ENCODE measurements at regions not wholly inside any gene's neighbourhood (a gene's known extent, or its start where the extent isn't known, plus 50 kb on each side); places are given as distances from the start of the nearest gene placed in this dataset.

- H3K4me3 ChIP-seq (ENCODE audit: low read depth, low read length), result no peak overlapping the region
- DNase-seq (ENCODE audit: low read depth), result no peak
- no peak for TF ChIP-seq CTCF (conservative IDR thresholded peaks at IDR 0.05; ENCODE audit: low read depth, low read length)
Measured at GRCh38 chr6:48206091-48206490, 95.1 kb upstream of the PTCHD4 start.

- peak; percentile 22 for DNase-seq (ENCODE audit: low read depth)
- no peak overlapping the region for H3K4me3 ChIP-seq (ENCODE audit: low read depth, low read length)
- no peak for TF ChIP-seq CTCF (conservative IDR thresholded peaks at IDR 0.05; ENCODE audit: low read depth, low read length)
Measured at GRCh38 chr6:48200869-48201390, 89.9 kb upstream of the PTCHD4 start.

GRCh38 chr6:48199499-48199898 lies 88.5 kb upstream of the PTCHD4 start:
- H3K4me3 ChIP-seq (ENCODE audit: low read depth, low read length), result no peak overlapping the region
- no peak for DNase-seq (ENCODE audit: low read depth)
- TF ChIP-seq CTCF (conservative IDR thresholded peaks at IDR 0.05; ENCODE audit: low read depth, low read length), result no peak

GRCh38 chr6:48197941-48198340 lies 86.9 kb upstream of the PTCHD4 start:
- H3K4me3 ChIP-seq (ENCODE audit: low read depth, low read length), result no peak overlapping the region
- no peak for TF ChIP-seq CTCF (conservative IDR thresholded peaks at IDR 0.05; ENCODE audit: low read depth, low read length)
- no peak for DNase-seq (ENCODE audit: low read depth)

GRCh38 chr6:48194596-48195295 lies 83.7 kb upstream of the PTCHD4 start:
- no peak for TF ChIP-seq CTCF (conservative IDR thresholded peaks at IDR 0.05; ENCODE audit: low read depth, low read length)
- H3K4me3 ChIP-seq (ENCODE audit: low read depth, low read length), result no peak overlapping the region
- DNase-seq (ENCODE audit: low read depth), result no peak

- no peak overlapping the region for H3K4me3 ChIP-seq (ENCODE audit: low read depth, low read length)
- no peak for DNase-seq (ENCODE audit: low read depth)
- TF ChIP-seq CTCF (conservative IDR thresholded peaks at IDR 0.05; ENCODE audit: low read depth, low read length), result no peak
Measured at GRCh38 chr6:48188158-48188557, 77.2 kb upstream of the PTCHD4 start.

GRCh38 chr6:48186746-48187145 lies 75.7 kb upstream of the PTCHD4 start:
- no peak for TF ChIP-seq CTCF (conservative IDR thresholded peaks at IDR 0.05; ENCODE audit: low read depth, low read length)
- DNase-seq (ENCODE audit: low read depth), result no peak
- H3K4me3 ChIP-seq (ENCODE audit: low read depth, low read length), result no peak overlapping the region
